HFFc6 (cell line): ENCODE measurements at regions not wholly inside any gene's neighbourhood (a gene's known extent, or its start where the extent isn't known, plus 50 kb on each side); places are given as distances from the start of the nearest gene placed in this dataset.

Experiments
- DNase-seq: peaks from one replicate; pipeline ENCODE4 v3.0.0-alpha.2; 2018
- H3K27ac Mint-ChIP-seq: 2 replicates; pipeline ENCODE4 v1.8.0; 2020; ENCODE audit warnings: mild to moderate bottlenecking, mixed read lengths
- H3K27me3 Mint-ChIP-seq: 2 replicates; pipeline ENCODE4 v1.8.0; 2021; ENCODE audit warnings: mild to moderate bottlenecking, moderate library complexity, mixed read lengths; ENCODE audit not compliant: insufficient read depth
- H3K36me3 Mint-ChIP-seq: 2 replicates; pipeline ENCODE4 v1.8.0; 2021; ENCODE audit warnings: low read depth, mixed read lengths
- H3K4me1 Mint-ChIP-seq: 2 replicates; pipeline ENCODE4 v1.8.0; 2020; ENCODE audit warnings: low read depth, mixed read lengths
- H3K4me3 Mint-ChIP-seq: 2 replicates; pipeline ENCODE4 v1.8.0; 2020; ENCODE audit warnings: mild to moderate bottlenecking, moderate library complexity, mixed read lengths
- H3K9me3 Mint-ChIP-seq: 2 replicates; pipeline ENCODE4 v1.8.0; 2020; ENCODE audit warnings: mild to moderate bottlenecking, mixed read lengths
- CTCF ChIP-seq: fragments of 200-600 bp; sonication (generic); IDR thresholded peaks from 2 replicates; pipeline ENCODE4 v1.5.0; 2021; ENCODE audit warnings: antibody characterized with exemption, mild to moderate bottlenecking

GRCh38 chr6:147103007-147103406, 101.2 kb upstream of the STXBP5 start:
- H3K9me3 Mint-ChIP-seq: no peaks in the 10 kb centered on the region

DNA sequence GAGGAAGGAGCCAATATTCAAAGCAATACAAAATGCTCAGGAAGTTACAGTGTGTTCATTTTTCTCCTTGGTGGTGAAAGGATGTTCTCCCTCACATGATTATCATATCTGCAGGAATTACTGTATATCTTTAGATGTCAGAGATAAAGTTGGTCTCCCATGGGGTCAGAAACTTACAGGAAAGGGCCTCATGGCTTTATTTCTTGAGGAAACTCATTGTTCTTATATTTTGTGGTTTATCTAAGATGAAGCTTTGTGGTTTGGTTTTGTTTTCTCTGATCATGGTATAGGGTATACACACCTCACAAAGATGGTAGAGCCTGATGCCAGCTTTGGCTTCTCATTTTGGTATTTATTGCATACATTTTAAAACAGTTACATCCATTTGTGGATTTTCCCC, 100.5 kb upstream of the STXBP5 start:
- no peak for DNase-seq
- TF ChIP-seq CTCF: no peak
- Mint-ChIP-seq H3K9me3 (no peaks in the 10 kb centered on the region), H3K4me3 (no peak overlapping the region), H3K4me1 (peaks cover 66% of the 10 kb centered on the region), H3K27me3 (no peaks in the 10 kb centered on the region), H3K36me3 (no peaks in the 10 kb centered on the region), H3K27ac (no peak overlapping the region)

More at GRCh38 chr6:147103007-147103406, 101.2 kb upstream of the STXBP5 start:
- Mint-ChIP-seq H3K4me1 (peaks cover 66% of the 10 kb centered on the region), H3K27ac (no peak overlapping the region), H3K36me3 (no peaks in the 10 kb centered on the region), H3K27me3 (no peaks in the 10 kb centered on the region), H3K4me3 (no peak overlapping the region)
- DNase-seq: no peak
- no peak for TF ChIP-seq CTCF

DNA sequence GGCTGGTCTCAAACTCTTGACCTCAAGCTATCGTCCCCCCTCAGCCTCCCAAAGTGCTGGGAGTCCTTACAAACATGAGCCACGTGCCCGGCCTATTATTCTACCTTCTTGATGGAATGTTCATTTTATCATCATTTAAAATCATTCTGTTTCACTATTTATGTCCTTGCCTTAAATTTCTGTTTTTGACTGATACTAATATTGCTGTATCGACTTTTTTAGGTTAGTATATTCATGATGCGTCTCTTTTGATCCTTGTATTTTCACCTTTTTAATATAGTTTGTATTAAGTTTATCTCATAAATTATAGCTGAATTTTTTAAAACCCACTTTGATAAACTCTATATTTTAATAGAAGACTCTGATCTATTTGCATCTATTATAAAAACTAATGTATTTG, 98.4 kb upstream of the STXBP5 start:
- no peaks in the 10 kb centered on the region for H3K27me3 Mint-ChIP-seq
- no peak overlapping the region for H3K4me3 Mint-ChIP-seq
- no peak overlapping the region for H3K27ac Mint-ChIP-seq
- no peaks in the 10 kb centered on the region for H3K36me3 Mint-ChIP-seq
- H3K4me1 Mint-ChIP-seq: peaks cover 45% of the 10 kb centered on the region
- no peak for TF ChIP-seq CTCF
- no peak for DNase-seq
- H3K9me3 Mint-ChIP-seq: no peaks in the 10 kb centered on the region

GRCh38 chr6:147106759-147107401, 97.3 kb upstream of the STXBP5 start:
- Mint-ChIP-seq H3K9me3 (no peaks in the 10 kb centered on the region), H3K36me3 (no peaks in the 10 kb centered on the region), H3K4me1 (peaks cover 40% of the 10 kb centered on the region), H3K27me3 (no peaks in the 10 kb centered on the region), H3K27ac (peak overlapping the region; percentile 42; the same call in 1 of the 2 replicates), H3K4me3 (peak overlapping the region; percentile 61)
- no peak for TF ChIP-seq CTCF
- DNase-seq: peak; percentile 16

DNA sequence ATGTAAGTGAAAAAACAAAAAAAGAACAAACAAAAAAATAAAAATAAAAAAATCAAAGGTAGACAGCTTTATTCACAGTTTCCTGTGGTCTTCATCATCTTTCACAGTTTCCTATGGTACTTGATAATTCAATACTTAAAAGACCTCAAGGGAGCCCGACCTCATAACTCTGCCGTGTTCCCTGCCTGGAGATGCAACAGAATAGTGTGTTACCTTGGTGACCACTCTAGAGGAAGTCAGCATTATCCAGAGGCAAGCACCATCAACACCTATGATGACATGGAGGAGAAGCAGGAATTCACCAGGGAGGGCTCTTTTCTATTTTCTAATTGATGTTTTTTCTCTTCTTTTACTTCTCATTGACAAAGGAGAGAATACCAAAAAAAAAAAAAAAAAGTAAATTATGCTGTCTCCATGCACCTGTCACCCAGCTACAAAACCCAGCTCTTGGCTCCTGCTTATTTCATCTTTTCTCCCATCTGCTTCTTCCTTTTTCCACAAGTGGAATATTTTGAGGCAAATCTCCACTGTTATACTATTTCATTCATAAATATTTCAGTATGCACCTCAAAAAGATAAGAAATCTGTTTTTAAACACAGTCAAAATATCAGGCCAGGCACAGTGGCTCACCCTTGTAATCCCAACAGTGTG, 95.8 kb upstream of the STXBP5 start:
- DNase-seq: no peak
- no peak for TF ChIP-seq CTCF
- Mint-ChIP-seq H3K36me3 (no peaks in the 10 kb centered on the region), H3K9me3 (no peaks in the 10 kb centered on the region), H3K27me3 (no peaks in the 10 kb centered on the region), H3K27ac (no peak overlapping the region), H3K4me3 (no peak overlapping the region), H3K4me1 (peaks cover 32% of the 10 kb centered on the region)
